Glutamatergic neuron (in vitro differentiated cells): ENCODE measurements at regions not wholly inside any gene's neighbourhood (a gene's known extent, or its start where the extent isn't known, plus 50 kb on each side); places are given as distances from the start of the nearest gene placed in this dataset.
"Not testable (repeated sequence)": the region's sequence is repeated elsewhere in the genome, so short reads cannot be mapped to it uniquely, and the experiment has no call there.

ENCODE experiments used
- DNase-seq: peaks from one replicate; pipeline ENCODE4 v3.0.0; 2022
- H3K27ac Mint-ChIP-seq: one replicate; pipeline ENCODE4 v1.8.0; 2020; ENCODE audit warnings: mild to moderate bottlenecking, mixed read lengths, inconsistent platforms; ENCODE audit not compliant: unreplicated experiment
- H3K27me3 Mint-ChIP-seq: one replicate; pipeline ENCODE4 v1.8.0; 2020; ENCODE audit warnings: mild to moderate bottlenecking, moderate library complexity, mixed read lengths, inconsistent platforms; ENCODE audit not compliant: unreplicated experiment
- H3K36me3 Mint-ChIP-seq: one replicate; pipeline ENCODE4 v1.8.0; 2020; ENCODE audit warnings: mild to moderate bottlenecking, mixed read lengths, inconsistent platforms; ENCODE audit not compliant: unreplicated experiment
- H3K4me1 Mint-ChIP-seq: one replicate; pipeline ENCODE4 v1.8.0; 2020; ENCODE audit warnings: mild to moderate bottlenecking, low read depth, mixed read lengths, inconsistent platforms; ENCODE audit not compliant: unreplicated experiment
- H3K4me3 Mint-ChIP-seq: one replicate; pipeline ENCODE4 v1.8.0; 2020; ENCODE audit warnings: mild to moderate bottlenecking, mixed read lengths, inconsistent platforms; ENCODE audit not compliant: unreplicated experiment
- H3K9me3 Mint-ChIP-seq: one replicate; pipeline ENCODE4 v1.8.0; 2020; ENCODE audit warnings: mild to moderate bottlenecking, moderate library complexity, mixed read lengths, inconsistent platforms; ENCODE audit not compliant: unreplicated experiment
- CTCF ChIP-seq: fragments of 200-600 bp; sonication (generic); IDR thresholded peaks from one replicate; pipeline ENCODE4 v1.5.0; 2021; ENCODE audit not compliant: partially characterized antibody, unreplicated experiment

- no peaks in the 10 kb centered on the region for H3K36me3 Mint-ChIP-seq
- H3K27ac Mint-ChIP-seq, result no peak overlapping the region
- no peak for TF ChIP-seq CTCF
- H3K4me3 Mint-ChIP-seq, result no peak overlapping the region
- peaks cover 3% of the 10 kb centered on the region for H3K27me3 Mint-ChIP-seq
- no peaks in the 10 kb centered on the region for H3K9me3 Mint-ChIP-seq
- H3K4me1 Mint-ChIP-seq, result no peaks in the 10 kb centered on the region
- no peak for DNase-seq
Measured at GRCh38 chr12:47409310-47409987, 296.4 kb downstream of the RPAP3 start.

GRCh38 chr12:47408171-47408871 lies 297.5 kb downstream of the RPAP3 start:
- no peak for TF ChIP-seq CTCF
- Mint-ChIP-seq H3K4me1 (no peaks in the 10 kb centered on the region), H3K9me3 (no peaks in the 10 kb centered on the region), H3K36me3 (no peaks in the 10 kb centered on the region), H3K27ac (no peak overlapping the region), H3K4me3 (no peak overlapping the region), H3K27me3 (peaks cover 3% of the 10 kb centered on the region)
- DNase-seq, result no peak

GRCh38 chr12:47407463-47408129 lies 298.2 kb downstream of the RPAP3 start:
- Mint-ChIP-seq H3K36me3 (no peaks in the 10 kb centered on the region), H3K4me1 (no peaks in the 10 kb centered on the region), H3K9me3 (no peaks in the 10 kb centered on the region), H3K27ac (no peak overlapping the region), H3K27me3 (peaks cover 3% of the 10 kb centered on the region), H3K4me3 (no peak overlapping the region)
- TF ChIP-seq CTCF, result no peak
- no peak for DNase-seq

GRCh38 chr12:47403681-47404080 lies 302.1 kb downstream of the RPAP3 start:
- peaks cover 6% of the 10 kb centered on the region for H3K36me3 Mint-ChIP-seq
- H3K9me3 Mint-ChIP-seq, result no peaks in the 10 kb centered on the region
- no peak for TF ChIP-seq CTCF
- H3K4me1 Mint-ChIP-seq, result peaks cover 2% of the 10 kb centered on the region
- H3K27me3 Mint-ChIP-seq, result peaks cover 4% of the 10 kb centered on the region
- no peak overlapping the region for H3K4me3 Mint-ChIP-seq
- no peak for DNase-seq
- no peak overlapping the region for H3K27ac Mint-ChIP-seq

GRCh38 chr12:47401196-47401595 lies 304.6 kb downstream of the RPAP3 start:
- not testable (repeated sequence) for H3K9me3 Mint-ChIP-seq, H3K27ac Mint-ChIP-seq, H3K4me1 Mint-ChIP-seq, H3K27me3 Mint-ChIP-seq, DNase-seq, H3K4me3 Mint-ChIP-seq
- H3K36me3 Mint-ChIP-seq, result peaks cover 20% of the 10 kb centered on the region
